Sciatic nerve (tissue), 2 donors: ENCODE measurements at regions not wholly inside any gene's neighbourhood (a gene's known extent, or its start where the extent isn't known, plus 50 kb on each side); places are given as distances from the start of the nearest gene placed in this dataset.
"Not testable (repeated sequence)": the region's sequence is repeated elsewhere in the genome, so short reads cannot be mapped to it uniquely, and the experiment has no call there.

Source experiments
- ATAC-seq: fragments of 200-7000 bp; cut with Tn5 transposase; one replicate; pipeline ENCODE4 v1.9.1; 2020; ENCODE audit warnings: mild to moderate bottlenecking, moderate library complexity
- DNase-seq: peaks from one replicate; pipeline ENCODE4 v3.0.0-alpha.2; 2020; ENCODE audit warnings: low spot score
- intact Hi-C: fragments of 100-400 bp; cut with DNase I; formaldehyde crosslinking; loops from one replicate; pipeline ENCODE4 v1.14.2; 2022
- donor health status: DM: no; HTN: no; CAD: no.
- donor health status: DM: no; HTN: no; CAD: no.

DNA sequence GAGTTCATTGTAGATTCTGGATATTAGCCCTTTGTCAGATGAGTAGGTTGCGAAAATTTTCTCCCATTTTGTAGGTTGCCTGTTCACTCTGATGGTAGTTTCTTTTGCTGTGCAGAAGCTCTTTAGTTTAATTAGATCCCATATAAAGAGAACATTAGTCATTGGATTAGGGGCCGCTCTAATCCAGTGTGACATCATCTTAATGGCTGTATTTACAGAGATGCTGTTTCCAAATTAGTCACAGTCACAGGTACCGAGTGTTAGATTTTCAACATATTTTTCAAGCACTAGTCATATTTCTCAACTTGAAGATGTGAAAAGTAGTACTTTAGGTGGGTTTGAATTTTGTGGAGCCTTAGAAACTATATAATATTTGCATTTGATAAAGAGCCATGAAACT lies 319.4 kb upstream of the CNTN6 start:
- ATAC-seq, DNase-seq, intact Hi-C loops: not testable (repeated sequence)

DNA sequence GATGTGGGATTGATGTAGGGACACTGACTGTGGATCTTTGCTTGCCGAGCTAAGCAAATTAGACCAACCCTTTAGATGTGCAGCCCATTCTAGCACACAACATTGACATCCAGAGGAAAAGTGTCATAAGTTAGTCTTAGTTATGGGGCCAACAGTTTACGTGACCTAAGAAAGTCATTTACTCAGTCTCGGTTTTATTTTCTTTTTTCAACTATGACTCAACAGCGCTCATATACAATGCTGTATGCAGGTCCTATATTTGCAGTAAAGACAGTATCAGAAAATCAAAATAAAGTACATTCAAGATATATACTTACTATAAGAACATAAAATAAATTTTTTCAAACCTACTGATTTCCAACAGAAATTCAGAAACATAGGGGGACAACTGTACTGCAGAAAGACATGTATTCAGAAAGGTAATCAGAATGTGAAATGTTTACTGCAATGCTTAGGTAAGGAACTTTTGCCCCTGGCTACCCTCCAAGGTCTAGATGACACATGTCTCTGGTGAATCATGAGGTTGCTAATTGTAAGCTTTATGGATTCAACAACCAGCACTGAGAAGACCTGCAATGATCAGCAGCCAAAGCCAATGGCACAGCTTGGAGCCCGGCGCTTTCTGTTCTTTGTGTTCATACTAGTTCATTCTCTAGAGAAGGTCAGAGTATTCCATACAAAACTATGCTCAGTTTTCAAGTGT lies 317.5 kb upstream of the CNTN6 start:
- intact Hi-C loops: no loop called here
- no peak for ATAC-seq
- DNase-seq: no peak

DNA sequence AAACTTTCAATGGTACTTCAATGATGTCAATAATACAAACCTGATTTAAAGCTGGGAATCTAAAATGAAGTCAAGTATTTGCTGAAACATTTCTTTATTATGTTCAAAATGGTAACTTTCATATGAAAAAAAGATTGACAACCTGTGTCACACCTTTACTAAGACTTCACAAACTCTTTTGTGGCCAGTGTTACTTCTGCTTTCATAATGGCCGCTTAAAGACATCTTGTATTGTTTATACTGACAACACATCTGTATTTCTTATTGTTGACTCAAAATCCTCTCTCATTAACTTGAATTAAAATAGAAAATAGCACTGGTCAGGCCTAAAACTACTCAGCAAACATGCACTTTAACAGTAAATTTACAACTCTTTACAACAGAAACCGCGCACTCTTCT lies 312.3 kb upstream of the CNTN6 start:
- intact Hi-C loops: no loop called here
- no peak for ATAC-seq
- no peak for DNase-seq

DNA sequence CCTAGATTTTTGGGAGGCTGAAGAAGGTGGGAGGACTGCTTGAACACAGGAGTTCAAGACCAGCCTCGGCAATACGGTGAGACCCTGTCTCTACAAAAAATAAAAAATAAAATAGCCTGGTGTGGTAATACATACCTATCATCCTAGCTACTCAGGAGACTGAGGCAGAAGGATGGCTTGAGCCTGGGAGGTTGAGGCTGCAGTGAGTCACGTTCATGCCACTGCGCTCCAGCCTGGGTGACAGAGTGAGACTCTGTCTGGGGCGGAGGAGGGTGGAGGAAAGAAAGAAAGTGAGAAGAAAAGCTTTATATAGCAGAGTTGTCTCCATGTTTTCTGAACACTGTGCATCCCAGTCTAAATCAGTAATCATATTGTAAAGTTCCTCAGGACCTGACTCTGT lies 301.4 kb upstream of the CNTN6 start:
- intact Hi-C loops: no loop called here
- ATAC-seq (no peak), DNase-seq (no peak)

DNA sequence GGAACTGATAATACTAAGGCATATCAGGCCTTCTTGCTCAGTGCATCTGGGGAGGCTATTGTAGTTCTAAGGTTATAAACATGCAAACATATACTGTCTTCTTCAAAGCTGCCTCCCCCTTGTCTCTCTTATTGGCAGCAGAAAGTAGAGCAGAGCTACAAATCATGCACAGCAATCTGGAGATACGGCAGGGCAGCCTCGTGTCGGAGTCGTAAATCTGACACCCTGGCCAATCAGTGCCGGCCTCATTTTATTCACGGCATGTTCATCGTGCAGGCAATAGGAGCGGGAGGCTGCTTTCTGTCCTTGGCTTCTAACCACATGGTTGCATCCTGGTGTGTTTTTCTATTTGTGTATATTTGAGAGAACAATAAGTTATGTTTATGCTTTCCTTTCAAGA lies 300.2 kb upstream of the CNTN6 start:
- intact Hi-C loops: no loop called here
- ATAC-seq: no peak
- no peak for DNase-seq

DNA sequence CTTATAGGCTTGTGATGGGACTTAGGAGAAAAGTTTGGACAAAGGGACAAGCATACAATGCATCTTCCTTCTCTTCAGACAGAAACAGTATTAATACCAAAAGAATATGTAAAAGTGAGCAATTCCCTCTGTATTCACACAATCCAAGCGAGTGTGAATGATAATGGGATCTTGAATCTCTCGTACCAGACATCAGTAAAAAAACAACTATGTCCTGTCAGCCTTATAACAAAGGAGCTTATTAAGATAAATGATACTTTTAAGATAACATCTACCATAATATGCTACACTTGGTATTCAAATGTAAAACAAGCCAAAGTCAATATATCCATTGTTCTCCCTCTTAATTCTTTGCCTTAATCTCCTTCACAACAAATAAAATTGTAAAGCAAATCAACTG lies 288.6 kb upstream of the CNTN6 start:
- ATAC-seq (no peak), DNase-seq (no peak)
- intact Hi-C loops: no loop called here

DNA sequence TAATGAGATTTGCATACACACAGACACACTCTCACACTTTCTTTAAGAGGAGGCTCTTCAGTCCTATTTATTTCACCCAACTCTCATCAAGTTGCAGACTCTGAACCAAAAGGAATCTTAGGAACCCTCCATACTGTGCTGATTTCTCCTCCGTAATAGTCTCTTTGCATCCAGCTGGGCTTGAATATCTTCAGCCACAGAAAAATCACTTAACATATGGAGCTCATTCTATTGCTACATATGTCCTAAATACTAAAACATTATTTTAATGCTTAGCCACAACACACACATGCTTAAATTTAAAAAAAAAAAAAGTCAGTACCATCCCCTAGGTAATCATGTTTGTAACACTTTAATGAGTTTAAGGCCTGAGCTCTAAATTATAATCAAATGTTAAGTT lies 287.5 kb upstream of the CNTN6 start:
- DNase-seq (no peak), ATAC-seq (no peak)
- intact Hi-C loops: no loop called here

DNA sequence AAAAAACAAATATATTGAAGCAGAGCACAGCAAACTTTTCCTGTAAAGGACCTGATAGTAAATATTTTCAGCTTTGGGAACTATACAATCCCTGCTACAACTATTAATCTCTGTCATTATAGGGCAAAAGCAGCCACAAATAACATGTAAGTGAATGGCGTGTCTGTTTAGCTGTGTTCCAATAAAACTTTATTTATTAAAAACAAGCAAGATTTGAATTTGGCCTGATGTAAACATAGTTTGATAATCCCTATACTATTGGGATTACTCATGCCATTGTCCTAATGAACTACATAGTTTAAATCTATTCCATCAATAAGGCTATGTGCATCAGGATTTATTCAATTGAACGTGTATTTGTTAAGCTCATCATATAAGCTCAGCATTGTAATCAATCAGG lies 286.8 kb upstream of the CNTN6 start:
- DNase-seq (no peak), ATAC-seq (no peak)
- intact Hi-C loops: no loop called here

DNA sequence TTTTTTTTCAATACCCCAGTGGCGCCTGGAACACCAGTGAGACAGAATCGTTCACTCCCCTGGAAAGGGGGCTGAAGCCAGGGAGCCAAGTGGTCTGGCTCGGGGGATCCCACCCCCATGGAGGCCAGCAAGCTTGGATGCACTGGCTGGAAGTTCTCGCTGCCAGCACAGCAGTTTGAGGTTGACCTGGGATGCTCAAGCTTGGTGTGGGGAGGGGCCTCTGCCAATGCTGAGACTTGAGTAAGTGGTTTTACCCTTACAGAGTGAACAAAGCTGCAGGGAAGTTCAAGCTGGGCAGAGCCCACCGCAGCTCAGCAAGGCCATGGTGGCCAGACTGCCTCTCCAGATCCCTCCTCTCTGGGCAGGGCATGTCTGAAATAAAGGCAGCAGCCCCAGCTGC lies 276.2 kb upstream of the CNTN6 start:
- no peak for ATAC-seq

DNA sequence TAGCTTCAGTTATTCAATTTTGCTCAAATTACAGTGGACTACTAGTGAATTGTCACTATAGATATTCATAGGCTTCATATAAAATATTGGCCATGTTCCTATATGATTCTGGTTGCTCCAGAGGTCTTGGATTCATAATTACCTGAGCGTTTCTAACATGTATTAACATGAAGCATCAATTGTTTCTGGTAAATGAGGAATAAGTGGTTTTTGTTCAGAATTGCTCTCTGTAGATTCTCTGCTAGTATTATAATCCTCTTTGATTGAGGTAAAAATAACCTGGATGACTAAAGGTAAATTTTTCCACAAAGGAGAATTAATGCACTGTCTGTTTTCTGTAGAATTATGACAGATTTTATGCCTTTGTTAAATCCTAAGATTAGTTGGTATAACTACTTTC lies 258.1 kb upstream of the CNTN6 start:
- DNase-seq (no peak), ATAC-seq (no peak)
- intact Hi-C loops: no loop called here

More for the DNA sequence above, 276.2 kb upstream of the CNTN6 start:
- intact Hi-C loops: no loop called here
- no peak for DNase-seq

DNA sequence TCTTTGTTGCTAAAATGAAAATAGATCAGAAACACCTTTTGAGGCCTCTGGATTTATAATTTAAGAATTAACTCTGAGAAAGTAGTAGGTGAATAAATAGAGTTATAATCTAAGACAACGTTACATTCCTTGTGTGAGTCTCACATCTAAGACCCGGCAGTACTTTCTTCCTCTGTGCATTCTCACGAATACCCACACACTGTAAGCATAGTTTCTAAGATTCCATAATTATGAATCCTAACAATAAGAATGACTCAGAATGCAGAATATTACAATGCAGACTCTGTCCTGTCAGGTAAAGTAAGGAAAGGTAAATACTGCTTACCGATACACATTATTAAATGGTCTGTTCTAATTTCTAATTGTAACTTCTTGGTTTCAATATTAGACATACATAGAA lies 257.7 kb upstream of the CNTN6 start:
- intact Hi-C loops: no loop called here
- no peak for ATAC-seq

DNA sequence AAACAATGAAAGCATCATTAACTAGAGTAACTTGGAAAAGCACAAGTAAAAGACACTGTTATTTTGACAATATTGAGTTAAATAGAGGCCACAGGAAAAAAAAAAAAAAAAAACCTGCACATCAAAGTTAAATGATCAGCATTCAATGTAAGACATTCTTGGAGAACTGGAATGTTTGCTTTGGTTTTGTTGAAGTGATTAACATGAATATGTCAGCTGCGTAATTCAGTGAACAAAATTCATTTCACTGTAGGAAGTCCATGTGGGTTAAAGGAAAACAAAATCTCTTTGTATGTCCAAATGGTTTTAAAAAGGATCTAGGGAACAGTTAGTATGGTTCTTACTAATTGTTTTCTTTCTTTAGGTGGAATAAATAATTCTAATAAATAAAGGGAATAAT lies 252.8 kb upstream of the CNTN6 start:
- intact Hi-C loops: no loop called here
- DNase-seq: no peak
- no peak for ATAC-seq

More for the DNA sequence above, 257.7 kb upstream of the CNTN6 start:
- DNase-seq: no peak

DNA sequence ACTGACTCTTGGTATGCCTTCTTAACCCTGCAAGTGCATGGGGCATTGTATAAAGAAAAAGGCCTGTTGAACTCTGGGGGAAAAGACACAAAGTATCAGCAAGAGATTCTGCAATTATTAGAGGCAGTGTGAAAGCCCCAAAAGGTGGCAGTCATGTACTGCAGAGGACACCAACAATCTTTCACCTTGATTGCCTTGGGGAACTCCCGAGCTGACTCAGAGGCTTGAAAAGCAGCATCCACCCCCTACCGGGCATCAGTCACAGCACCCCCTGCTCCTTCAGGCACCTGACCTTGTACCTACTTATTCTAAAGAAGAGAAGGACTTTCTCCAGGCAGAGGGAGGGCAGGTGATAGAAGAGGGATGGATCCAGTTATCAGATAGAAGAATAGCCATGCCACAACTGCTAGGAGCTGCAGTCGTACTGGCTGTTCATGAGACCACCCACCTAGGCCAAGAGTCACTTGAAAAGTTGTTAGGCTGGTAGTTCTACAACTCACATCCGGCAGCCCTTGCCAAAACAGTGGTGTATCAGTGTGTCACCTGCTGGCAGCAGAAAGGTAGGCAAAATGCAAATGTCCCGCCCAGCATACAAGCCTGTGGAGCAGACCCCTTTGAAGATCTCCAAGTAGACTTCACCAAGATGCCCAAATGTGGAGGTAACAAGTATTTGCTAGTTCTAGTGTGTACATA lies 241.6 kb upstream of the CNTN6 start:
- intact Hi-C loops: no loop called here
- DNase-seq (no peak), ATAC-seq (no peak)

DNA sequence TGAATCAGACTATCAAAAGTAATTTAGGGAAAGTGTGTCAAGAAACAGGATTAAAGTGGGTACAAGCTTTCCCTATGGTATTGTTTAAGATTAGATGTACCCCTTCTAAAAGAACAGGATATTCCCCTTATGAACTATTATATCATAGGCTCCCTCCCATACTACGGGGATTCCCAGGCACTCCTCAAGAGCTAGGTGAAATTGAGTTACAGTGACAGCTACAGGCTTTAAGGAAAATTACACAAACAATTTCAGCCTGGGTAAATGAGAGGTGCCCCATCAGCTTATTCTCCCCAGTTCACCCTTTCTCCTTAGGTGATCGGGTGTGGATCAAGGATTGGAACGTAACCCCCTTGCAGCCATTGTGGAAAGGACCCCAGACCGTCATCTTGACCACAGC lies 240.8 kb upstream of the CNTN6 start:
- intact Hi-C loops: no loop called here
- no peak for DNase-seq
- no peak for ATAC-seq

DNA sequence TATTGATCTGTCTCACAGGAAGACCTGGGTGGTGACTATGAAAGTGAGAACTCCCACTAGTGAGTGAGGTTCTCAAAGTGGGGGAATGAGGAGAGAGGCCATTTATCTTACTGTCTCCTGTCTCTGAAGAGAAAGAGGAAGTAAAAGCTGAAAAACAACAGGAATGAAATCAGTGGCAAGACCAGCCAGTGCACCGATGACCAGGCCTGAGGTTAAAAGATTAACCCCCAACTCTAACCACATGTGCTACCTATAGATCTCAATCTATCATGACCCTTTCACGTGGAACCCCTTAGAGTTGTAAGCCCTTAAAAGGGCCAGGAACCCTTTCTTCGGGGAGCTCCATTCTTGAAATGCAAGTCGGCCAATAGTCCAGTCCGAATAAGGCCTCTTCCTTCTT lies 239.3 kb upstream of the CNTN6 start:
- intact Hi-C loops: no loop called here
- ATAC-seq: no peak
- DNase-seq: no peak

DNA sequence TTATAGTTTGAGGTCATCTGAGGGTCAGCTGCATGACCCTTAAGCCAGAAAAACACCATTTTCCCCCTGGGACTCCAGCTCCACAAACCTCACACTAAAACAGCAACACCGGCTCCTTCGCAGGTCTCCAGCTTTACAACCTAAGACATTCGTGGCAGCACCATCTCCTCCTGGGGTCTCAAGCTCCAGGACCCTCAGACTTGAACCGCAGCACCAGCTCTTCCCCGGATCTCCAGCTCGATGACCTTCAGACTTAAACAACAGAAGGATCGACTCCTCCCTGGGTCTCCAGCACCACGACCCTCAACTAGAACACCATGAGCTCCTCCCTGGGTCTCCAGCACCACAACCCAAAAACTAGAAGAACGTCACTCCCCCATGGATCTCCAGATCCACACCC lies 233.7 kb upstream of the CNTN6 start:
- intact Hi-C loops: no loop called here
- DNase-seq (no peak), ATAC-seq (no peak)

DNA sequence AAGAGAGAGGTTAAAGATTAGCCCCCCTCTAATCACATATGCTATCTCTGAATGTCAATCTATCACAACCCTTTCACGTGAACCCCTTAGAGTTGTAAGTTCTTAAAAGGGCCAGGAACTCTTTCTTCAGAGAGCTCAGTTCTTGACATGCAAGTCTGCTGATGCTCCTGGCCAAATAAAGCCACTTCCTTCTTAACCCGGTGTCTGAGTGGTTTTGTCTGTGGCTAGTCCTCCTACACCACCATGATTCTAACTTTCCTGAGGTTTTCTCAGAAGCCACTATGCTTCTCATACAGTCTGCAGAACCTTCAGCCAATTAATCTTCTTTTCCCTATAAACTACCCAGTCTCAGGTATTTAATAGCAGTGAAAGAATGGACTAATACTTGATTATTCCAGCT lies 231.1 kb upstream of the CNTN6 start:
- ATAC-seq (no peak), DNase-seq (no peak)
- intact Hi-C loops: no loop called here

DNA sequence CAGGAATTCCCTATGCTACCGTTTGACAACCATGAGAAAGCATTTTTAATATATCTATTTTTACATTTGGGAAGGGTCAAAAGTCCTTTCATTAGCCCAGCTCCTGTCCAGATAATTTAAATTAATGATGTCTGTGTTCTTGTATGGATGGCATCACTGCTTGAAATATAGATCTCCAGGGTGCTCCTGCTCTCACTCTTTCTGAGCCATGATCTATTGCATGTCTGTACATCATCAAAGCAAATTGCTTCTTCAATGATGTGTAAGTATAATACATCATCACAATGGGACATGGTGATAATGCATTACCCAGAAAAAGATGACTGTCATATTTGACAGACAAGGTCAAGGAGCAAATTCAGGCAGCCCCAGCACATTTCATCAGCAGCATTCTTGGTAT lies 223.6 kb upstream of the CNTN6 start:
- no peak for ATAC-seq
- DNase-seq: no peak
- intact Hi-C loops: no loop called here

DNA sequence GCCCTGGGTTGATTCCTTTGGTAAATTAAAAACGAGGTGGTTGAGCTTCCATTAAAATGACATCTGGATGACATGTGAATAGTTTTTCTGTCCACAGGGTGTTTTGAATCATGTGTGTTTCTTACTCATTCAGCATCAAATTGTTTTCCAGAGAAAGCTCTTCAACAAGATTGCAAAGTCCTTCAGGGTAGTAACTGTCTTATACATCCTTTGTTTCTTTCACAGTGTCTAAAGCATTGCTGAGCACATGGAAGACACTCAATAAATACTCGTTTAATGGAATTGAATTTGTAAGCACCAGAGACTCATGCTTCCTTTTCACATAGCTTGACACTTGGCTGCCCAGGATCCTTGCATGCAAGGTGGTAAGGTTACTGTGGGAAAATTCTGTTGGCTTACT lies 223.1 kb upstream of the CNTN6 start:
- no peak for ATAC-seq
- no peak for DNase-seq
- intact Hi-C loops: no loop called here

DNA sequence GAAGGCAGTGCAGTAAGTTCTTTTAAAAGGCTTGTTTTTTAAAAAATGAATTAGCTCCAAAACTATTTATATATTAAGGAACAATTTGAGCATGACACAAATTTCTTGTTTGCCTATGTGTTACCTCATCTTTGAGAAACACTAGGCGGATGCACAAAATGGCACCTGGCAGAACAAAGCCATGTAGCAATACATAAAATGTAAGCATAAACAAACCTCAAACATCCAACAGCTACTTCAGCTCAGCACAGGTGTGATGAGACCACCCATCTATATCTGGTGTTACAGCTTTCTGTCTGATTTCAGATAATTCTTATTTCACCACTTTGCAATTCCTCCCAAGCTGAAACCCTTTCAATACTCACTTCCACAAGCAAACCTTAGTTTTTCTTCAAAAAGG lies 221.2 kb upstream of the CNTN6 start:
- ATAC-seq (no peak), DNase-seq (no peak)
- intact Hi-C loops: no loop called here

DNA sequence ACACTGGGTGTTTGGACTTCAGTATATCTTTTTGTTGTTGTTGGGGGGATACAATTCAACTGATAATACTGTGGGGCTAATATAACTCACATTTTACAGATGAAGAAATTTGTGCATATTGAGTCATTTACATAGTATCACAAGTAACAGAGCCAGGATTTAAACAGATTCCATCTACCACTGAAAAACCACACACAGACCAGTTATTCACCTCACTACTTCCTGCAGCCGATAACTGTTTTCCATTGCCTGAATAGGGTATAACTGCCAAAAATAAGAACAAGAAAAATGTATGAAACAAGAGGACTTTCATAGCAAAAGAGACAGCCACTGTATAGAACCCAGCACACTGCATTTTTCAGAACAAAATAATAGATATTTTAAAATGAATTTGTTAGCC lies 215.8 kb upstream of the CNTN6 start:
- ATAC-seq (no peak), DNase-seq (no peak)
- intact Hi-C loops: no loop called here
